ENCODE measurements at regions not wholly inside any gene's neighbourhood (a gene's known extent, or its start where the extent isn't known, plus 50 kb on each side); places are given as distances from the start of the nearest gene placed in this dataset.

GRCh38 chr12:90166012-90166411 is 457.4 kb upstream of the ATP2B1 start:
- DNase-seq, result peak in 1 of 58 donors; percentile 9

GRCh38 chr12:90163975-90164374 is 455.3 kb upstream of the ATP2B1 start:
- DNase-seq, result no peak

- DNase-seq, result no peak
These were observed 445.2 kb upstream of the ATP2B1 start for GRCh38 chr12:90153827-90154226.

- no peak for DNase-seq
These were observed 444.4 kb upstream of the ATP2B1 start for GRCh38 chr12:90152897-90153624.

- no peak for DNase-seq
These were observed 442.9 kb upstream of the ATP2B1 start for GRCh38 chr12:90151491-90152015.

GRCh38 chr12:90149453-90149852 is 440.8 kb upstream of the ATP2B1 start:
- DNase-seq, result no peak

GRCh38 chr12:90129366-90130030 is 420.9 kb upstream of the ATP2B1 start:
- DNase-seq, result no peak

GRCh38 chr12:90128526-90128925 is 419.9 kb upstream of the ATP2B1 start:
- DNase-seq, result peak in 23 of 58 donors; percentile 2 to 49 (median 19)

GRCh38 chr12:90126125-90126524 is 417.5 kb upstream of the ATP2B1 start:
- no peak for DNase-seq

- DNase-seq, result no peak
These were observed 416.3 kb upstream of the ATP2B1 start for GRCh38 chr12:90124914-90125313.

GRCh38 chr12:90124289-90124688 is 415.7 kb upstream of the ATP2B1 start:
- no peak for DNase-seq

GRCh38 chr12:90122681-90123080 is 414.0 kb upstream of the ATP2B1 start:
- peak in 1 of 58 donors; percentile 48 for DNase-seq

GRCh38 chr12:90120627-90121026 is 412.0 kb upstream of the ATP2B1 start:
- no peak for DNase-seq

- DNase-seq, result peak in 2 of 58 donors; percentile 4 to 59
These were observed 404.0 kb upstream of the ATP2B1 start for GRCh38 chr12:90112666-90113065.

- peak in 20 of 58 donors; percentile 3 to 67 (median 22) for DNase-seq
These were observed 403.3 kb upstream of the ATP2B1 start for GRCh38 chr12:90111791-90112580.

- DNase-seq, result no peak
These were observed 397.9 kb upstream of the ATP2B1 start for GRCh38 chr12:90106568-90106967.

- no peak for DNase-seq
These were observed 394.5 kb upstream of the ATP2B1 start for GRCh38 chr12:90102957-90103652.

GRCh38 chr12:90100579-90100978 is 391.9 kb upstream of the ATP2B1 start:
- DNase-seq, result no peak

GRCh38 chr12:90099288-90099687 is 390.6 kb upstream of the ATP2B1 start:
- no peak for DNase-seq

- no peak for DNase-seq
These were observed 389.6 kb upstream of the ATP2B1 start for GRCh38 chr12:90098132-90098779.

- no peak for DNase-seq
These were observed 383.2 kb upstream of the ATP2B1 start for GRCh38 chr12:90091809-90092208.

Measured in anterior cingulate cortex (tissue), 58 donors.